ENCODE measurements at regions not wholly inside any gene's neighbourhood (a gene's known extent, or its start where the extent isn't known, plus 50 kb on each side); places are given as distances from the start of the nearest gene placed in this dataset.

DNA sequence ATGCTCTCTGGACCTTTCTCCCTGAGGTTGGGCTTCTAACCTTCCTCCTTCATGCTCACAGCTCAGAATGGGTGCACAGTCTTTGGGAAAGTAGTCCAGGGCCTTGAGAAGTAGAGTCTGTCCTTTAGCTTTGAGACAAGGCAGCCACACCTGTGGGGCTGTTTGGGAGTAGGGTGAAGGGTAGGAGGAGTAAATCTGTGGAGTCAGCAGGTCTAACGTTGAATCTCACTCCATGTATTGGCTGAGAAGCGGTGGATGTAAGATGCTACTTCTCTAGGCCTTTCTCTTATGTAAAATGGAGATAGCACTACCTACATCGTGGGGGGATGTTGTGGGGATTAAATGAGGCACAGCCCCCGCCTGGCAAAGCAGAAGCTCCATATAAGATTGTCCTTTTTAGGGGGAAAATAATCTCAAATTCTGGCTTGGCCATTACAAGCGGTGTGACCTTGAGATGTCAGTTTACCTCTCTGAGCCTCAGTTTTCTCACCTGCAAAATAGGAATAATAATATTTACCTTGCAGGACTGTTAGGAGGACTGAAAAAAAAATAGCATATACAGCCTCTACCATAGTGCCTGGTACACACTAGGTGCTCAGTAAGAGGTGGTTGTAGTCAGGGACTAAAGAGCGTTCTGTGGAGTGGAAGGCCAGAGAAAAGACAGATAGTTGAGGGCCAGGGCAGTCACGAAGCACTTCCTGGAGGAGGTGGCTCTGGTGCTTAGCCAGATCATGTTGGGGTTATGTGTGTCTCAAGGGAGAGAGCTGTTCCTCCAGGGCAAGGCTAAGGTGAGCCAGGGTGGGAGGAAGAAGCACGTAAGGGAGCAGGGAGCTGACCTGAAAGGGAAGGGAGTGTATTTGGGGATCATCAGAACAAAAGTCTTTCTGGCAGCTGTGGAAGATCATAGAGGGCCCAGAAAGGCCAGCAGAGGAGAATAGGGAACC lies 82.8 kb upstream of the MRPS22 start:
- no peaks in the 10 kb centered on the region for H3K36me3 ChIP-seq (ENCODE audit: control insufficient read depth in 2 of 3, insufficient read depth in 3 of 3, low read length in 3 of 3)
- TF ChIP-seq, protein P1, sequence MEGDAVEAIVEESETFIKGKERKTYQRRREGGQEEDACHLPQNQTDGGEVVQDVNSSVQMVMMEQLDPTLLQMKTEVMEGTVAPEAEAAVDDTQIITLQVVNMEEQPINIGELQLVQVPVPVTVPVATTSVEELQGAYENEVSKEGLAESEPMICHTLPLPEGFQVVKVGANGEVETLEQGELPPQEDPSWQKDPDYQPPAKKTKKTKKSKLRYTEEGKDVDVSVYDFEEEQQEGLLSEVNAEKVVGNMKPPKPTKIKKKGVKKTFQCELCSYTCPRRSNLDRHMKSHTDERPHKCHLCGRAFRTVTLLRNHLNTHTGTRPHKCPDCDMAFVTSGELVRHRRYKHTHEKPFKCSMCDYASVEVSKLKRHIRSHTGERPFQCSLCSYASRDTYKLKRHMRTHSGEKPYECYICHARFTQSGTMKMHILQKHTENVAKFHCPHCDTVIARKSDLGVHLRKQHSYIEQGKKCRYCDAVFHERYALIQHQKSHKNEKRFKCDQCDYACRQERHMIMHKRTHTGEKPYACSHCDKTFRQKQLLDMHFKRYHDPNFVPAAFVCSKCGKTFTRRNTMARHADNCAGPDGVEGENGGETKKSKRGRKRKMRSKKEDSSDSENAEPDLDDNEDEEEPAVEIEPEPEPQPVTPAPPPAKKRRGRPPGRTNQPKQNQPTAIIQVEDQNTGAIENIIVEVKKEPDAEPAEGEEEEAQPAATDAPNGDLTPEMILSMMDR (IDR thresholded peaks at IDR 0.05; ENCODE audit: borderline replicate concordance, extremely low read depth, insufficient read depth): no peak
- no peaks in the 10 kb centered on the region for H3K27me3 ChIP-seq (ENCODE audit: control insufficient read depth, insufficient read depth, low read length)
- no peak for DNase-seq
- H3K4me3 ChIP-seq (ENCODE audit: low read length in 3 of 3): no peak overlapping the region
- H3K9ac ChIP-seq (ENCODE audit: low read length in 3 of 3): no peak overlapping the region
- no peak for FAIRE-seq
- no peaks in the 10 kb centered on the region for H3K4me1 ChIP-seq (ENCODE audit: control insufficient read depth in 2 of 3, insufficient read depth in 2 of 3, low read depth in 1 of 3, low read length in 3 of 3)
- H3K27ac ChIP-seq (ENCODE audit: low read depth in 2 of 2, low read length in 2 of 2): no peak overlapping the region
- H3K9me3 ChIP-seq (ENCODE audit: control insufficient read depth in 2 of 3, insufficient read depth in 1 of 3, low read length in 3 of 3): no peaks in the 10 kb centered on the region
- intact Hi-C loops (cut with DNase I): no loop called here

- H3K9me3 ChIP-seq (ENCODE audit: control insufficient read depth in 2 of 3, insufficient read depth in 1 of 3, low read length in 3 of 3): no peaks in the 10 kb centered on the region
- H3K9ac ChIP-seq (ENCODE audit: low read length in 3 of 3): no peak overlapping the region
- FAIRE-seq: no peak
- no peaks in the 10 kb centered on the region for H3K4me1 ChIP-seq (ENCODE audit: control insufficient read depth in 2 of 3, insufficient read depth in 2 of 3, low read depth in 1 of 3, low read length in 3 of 3)
- intact Hi-C loops (cut with DNase I): no loop called here
- H3K36me3 ChIP-seq (ENCODE audit: control insufficient read depth in 2 of 3, insufficient read depth in 3 of 3, low read length in 3 of 3): no peaks in the 10 kb centered on the region
- no peak for DNase-seq
- no peak overlapping the region for H3K27ac ChIP-seq (ENCODE audit: low read depth in 2 of 2, low read length in 2 of 2)
- TF ChIP-seq, protein P1 (IDR thresholded peaks at IDR 0.05; ENCODE audit: borderline replicate concordance, extremely low read depth, insufficient read depth): no peak
- H3K27me3 ChIP-seq (ENCODE audit: control insufficient read depth, insufficient read depth, low read length): no peaks in the 10 kb centered on the region
- H3K4me3 ChIP-seq (ENCODE audit: low read length in 3 of 3): no peak overlapping the region
Measured at GRCh38 chr3:139261754-139262586, 81.8 kb upstream of the MRPS22 start.

DNA sequence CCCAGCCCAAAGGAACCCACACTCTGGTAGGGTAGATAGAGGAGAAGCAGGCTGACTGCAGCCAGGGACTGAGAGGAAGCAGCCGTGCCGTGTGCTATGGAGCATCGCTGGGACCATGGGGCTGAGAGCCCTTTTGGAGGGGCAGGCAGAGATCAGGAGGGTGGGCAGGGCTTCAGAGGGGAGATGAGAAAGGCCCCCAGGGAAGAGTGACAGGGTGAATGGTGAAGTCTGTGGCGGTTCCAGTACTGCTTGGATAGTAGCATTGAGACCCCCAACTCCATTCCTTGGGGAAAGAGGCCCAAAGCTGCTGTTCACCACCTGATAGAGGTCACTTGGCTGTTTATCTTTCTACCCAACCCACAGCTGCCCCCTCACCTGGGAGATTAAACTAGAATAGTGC lies 80.0 kb upstream of the MRPS22 start:
- no peak overlapping the region for H3K27ac ChIP-seq (ENCODE audit: low read depth in 2 of 2, low read length in 2 of 2)
- no peak for DNase-seq
- intact Hi-C loops (cut with DNase I): no loop called here

More for the DNA sequence above, 80.0 kb upstream of the MRPS22 start:
- H3K36me3 ChIP-seq (ENCODE audit: control insufficient read depth in 2 of 3, insufficient read depth in 3 of 3, low read length in 3 of 3): no peaks in the 10 kb centered on the region
- H3K27me3 ChIP-seq (ENCODE audit: control insufficient read depth, insufficient read depth, low read length): no peaks in the 10 kb centered on the region
- FAIRE-seq: no peak
- H3K4me1 ChIP-seq (ENCODE audit: control insufficient read depth in 2 of 3, insufficient read depth in 2 of 3, low read depth in 1 of 3, low read length in 3 of 3): no peaks in the 10 kb centered on the region
- no peaks in the 10 kb centered on the region for H3K9me3 ChIP-seq (ENCODE audit: control insufficient read depth in 2 of 3, insufficient read depth in 1 of 3, low read length in 3 of 3)
- H3K9ac ChIP-seq (ENCODE audit: low read length in 3 of 3): no peak overlapping the region
- TF ChIP-seq, protein P1 (IDR thresholded peaks at IDR 0.05; ENCODE audit: borderline replicate concordance, extremely low read depth, insufficient read depth): no peak
- no peak overlapping the region for H3K4me3 ChIP-seq (ENCODE audit: low read length in 3 of 3)

Measured in kidney (tissue), 13 donors.